Testis (tissue), 2 donors: ENCODE measurements at regions not wholly inside any gene's neighbourhood (a gene's known extent, or its start where the extent isn't known, plus 50 kb on each side); places are given as distances from the start of the nearest gene placed in this dataset.

Experiments used
- POLR2A ChIP-seq: fragments of 450-650 bp; IDR thresholded peaks from one replicate; pipeline ENCODE4 v1.6.1; 2017; ENCODE audit warnings: antibody characterized with exemption, mild to moderate bottlenecking, moderate library complexity
- TF ChIP-seq, protein P1 (sequence below), 3 experiments: fragments of 450-650 bp in 2 of 3; fragments of 200-600 bp in 1 of 3; sonication (generic) in 1 of 3; IDR thresholded peaks; one replicate each; pipeline ENCODE4 v1.5.1; 2016 to 2019; ENCODE audit warnings: antibody characterized with exemption in 3 of 3, mild to moderate bottlenecking in 2 of 3, moderate library complexity in 1 of 3

DNA sequence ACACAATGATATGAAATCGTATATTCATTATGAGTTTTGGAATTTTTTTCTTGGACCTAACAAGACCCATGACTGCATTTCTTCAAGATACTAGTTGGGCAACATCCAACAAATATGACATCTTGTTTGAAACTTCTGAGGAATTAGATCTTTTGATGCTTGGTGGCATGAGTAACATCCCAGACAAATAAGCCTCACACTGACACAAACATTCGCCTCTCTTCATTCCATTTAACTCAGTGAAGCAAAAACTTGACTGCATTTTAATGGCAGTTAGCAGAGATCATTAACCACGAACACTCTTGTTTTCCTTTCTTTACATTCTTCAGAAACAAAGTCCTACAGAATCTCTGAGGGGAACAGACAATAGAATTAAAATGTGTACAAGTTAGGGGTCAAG is 758.3 kb downstream of the C12orf50 start:
- TF ChIP-seq, protein P1, sequence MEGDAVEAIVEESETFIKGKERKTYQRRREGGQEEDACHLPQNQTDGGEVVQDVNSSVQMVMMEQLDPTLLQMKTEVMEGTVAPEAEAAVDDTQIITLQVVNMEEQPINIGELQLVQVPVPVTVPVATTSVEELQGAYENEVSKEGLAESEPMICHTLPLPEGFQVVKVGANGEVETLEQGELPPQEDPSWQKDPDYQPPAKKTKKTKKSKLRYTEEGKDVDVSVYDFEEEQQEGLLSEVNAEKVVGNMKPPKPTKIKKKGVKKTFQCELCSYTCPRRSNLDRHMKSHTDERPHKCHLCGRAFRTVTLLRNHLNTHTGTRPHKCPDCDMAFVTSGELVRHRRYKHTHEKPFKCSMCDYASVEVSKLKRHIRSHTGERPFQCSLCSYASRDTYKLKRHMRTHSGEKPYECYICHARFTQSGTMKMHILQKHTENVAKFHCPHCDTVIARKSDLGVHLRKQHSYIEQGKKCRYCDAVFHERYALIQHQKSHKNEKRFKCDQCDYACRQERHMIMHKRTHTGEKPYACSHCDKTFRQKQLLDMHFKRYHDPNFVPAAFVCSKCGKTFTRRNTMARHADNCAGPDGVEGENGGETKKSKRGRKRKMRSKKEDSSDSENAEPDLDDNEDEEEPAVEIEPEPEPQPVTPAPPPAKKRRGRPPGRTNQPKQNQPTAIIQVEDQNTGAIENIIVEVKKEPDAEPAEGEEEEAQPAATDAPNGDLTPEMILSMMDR (IDR thresholded peaks at IDR 0.05) = no peak
- TF ChIP-seq POLR2A = no peak
